Stomach (tissue), 4 donors: ENCODE measurements at regions not wholly inside any gene's neighbourhood (a gene's known extent, or its start where the extent isn't known, plus 50 kb on each side); places are given as distances from the start of the nearest gene placed in this dataset.

Source experiments
- EP300 ChIP-seq: sonication (generic); formaldehyde crosslinking; IDR thresholded peaks from one replicate; pipeline ENCODE4 v1.6.1; 2017; ENCODE audit warnings: antibody characterized with exemption
- POLR2A ChIP-seq, 4 donors: fragments of 450-650 bp; IDR thresholded peaks; one replicate each; pipeline ENCODE4 v1.6.1; 2016; ENCODE audit warnings: antibody characterized with exemption in 4 of 4, control low read depth in 2 of 4, mild to moderate bottlenecking in 1 of 4, moderate library complexity in 1 of 4
- TF ChIP-seq, protein P1 (sequence below), 7 experiments: fragments of 450-650 bp in 4 of 7; fragments of 200-600 bp in 3 of 7; sonication (generic) in 3 of 7; IDR thresholded peaks; one replicate each; pipeline ENCODE4 v1.5.1; 2016 to 2019; ENCODE audit warnings: antibody characterized with exemption in 7 of 7, control low read depth in 2 of 7, mild to moderate bottlenecking in 1 of 7

DNA sequence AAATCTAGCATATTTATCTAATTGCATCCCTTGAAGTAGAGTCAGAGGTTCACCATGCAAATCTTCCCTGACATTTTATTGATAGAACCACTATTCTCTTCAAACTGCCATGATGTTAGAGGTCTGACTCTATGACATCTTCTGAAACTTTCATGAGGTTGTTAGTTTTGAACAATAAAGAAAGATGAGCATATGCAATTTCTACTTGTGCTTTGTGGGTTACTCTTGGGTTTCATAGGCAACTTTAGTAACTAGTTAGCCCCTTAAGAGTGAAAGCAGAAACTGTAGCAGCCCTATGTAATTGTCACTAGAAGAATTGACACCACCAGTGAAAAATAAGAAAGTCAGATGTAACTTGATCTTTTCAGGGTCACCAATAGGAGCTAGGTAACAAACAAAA, 53.1 kb upstream of the ZEB2 start:
- TF ChIP-seq, protein P1, sequence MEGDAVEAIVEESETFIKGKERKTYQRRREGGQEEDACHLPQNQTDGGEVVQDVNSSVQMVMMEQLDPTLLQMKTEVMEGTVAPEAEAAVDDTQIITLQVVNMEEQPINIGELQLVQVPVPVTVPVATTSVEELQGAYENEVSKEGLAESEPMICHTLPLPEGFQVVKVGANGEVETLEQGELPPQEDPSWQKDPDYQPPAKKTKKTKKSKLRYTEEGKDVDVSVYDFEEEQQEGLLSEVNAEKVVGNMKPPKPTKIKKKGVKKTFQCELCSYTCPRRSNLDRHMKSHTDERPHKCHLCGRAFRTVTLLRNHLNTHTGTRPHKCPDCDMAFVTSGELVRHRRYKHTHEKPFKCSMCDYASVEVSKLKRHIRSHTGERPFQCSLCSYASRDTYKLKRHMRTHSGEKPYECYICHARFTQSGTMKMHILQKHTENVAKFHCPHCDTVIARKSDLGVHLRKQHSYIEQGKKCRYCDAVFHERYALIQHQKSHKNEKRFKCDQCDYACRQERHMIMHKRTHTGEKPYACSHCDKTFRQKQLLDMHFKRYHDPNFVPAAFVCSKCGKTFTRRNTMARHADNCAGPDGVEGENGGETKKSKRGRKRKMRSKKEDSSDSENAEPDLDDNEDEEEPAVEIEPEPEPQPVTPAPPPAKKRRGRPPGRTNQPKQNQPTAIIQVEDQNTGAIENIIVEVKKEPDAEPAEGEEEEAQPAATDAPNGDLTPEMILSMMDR (IDR thresholded peaks at IDR 0.05) = no peak
- TF ChIP-seq POLR2A (IDR thresholded peaks at IDR 0.05) (no peak), EP300 (no peak)
